Right kidney (tissue), 1 donor: ENCODE measurements at regions not wholly inside any gene's neighbourhood (a gene's known extent, or its start where the extent isn't known, plus 50 kb on each side); places are given as distances from the start of the nearest gene placed in this dataset.
"Not testable (repeated sequence)": the region's sequence is repeated elsewhere in the genome, so short reads cannot be mapped to it uniquely, and the experiment has no call there.

Experiments
- DNase-seq: peaks from one replicate; pipeline ENCODE4 v3.0.0-alpha.2; 2016

DNA sequence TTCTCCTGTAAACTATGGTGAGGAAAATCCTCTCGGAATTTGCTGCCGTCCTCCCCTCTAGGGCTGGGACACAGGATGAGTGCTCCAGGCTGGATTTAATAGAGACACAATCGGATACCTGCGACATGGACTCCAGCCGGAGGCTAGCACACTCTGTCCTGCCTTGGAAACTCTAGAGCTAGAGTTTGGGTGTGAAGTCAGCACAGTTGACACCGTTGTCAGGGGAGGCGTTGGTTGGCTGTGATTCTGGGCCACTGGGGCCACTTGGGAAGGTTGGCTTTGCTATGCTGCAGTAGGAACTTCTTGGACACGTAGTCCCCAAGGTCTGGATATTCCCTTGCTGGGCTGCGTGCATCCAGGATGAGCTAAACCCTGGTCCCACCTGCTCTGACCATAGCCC is 169.4 kb downstream of the NRN1 start:
- DNase-seq, result no peak

DNA sequence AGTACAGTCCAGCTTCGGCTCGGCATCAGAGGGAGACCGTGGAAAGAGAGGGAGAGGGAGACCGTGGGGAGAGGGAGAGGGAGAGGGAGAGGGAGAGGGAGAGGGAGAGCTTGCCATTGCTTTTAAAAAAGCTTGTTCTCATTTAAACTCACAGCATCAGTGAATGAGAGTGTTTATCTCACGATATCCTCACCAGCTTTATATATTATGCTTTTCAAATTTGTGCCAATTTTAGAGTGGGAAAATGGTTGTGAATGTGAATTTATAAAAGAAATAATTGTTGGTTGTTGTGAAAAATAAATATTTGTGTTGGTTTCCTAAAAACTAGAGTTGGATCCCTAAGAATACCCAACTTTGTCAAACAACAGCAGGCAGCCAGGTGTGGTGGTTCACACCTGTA is 170.1 kb downstream of the NRN1 start:
- DNase-seq, result not testable (repeated sequence)

DNA sequence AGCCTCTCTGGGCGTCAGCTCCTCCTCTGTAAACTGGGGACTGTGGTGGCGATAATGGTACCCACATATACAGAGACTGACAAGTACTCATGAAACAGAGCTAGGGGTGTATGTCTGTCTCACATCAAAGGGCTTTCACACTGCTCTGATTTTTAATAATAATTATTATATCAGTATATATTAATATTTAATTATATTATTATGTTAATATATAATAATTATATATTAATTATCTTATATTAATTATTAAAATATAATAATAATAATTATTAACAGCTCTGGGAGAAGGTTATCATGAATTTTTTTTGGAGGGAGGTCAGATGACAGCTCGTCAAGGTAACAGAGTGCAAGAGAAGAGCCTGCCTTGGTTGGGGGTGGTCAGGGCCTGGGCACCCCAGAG is 173.6 kb downstream of the NRN1 start:
- no peak for DNase-seq

GRCh38 chr6:5832668-5833067 is 174.1 kb downstream of the NRN1 start:
- DNase-seq, result no peak

DNA sequence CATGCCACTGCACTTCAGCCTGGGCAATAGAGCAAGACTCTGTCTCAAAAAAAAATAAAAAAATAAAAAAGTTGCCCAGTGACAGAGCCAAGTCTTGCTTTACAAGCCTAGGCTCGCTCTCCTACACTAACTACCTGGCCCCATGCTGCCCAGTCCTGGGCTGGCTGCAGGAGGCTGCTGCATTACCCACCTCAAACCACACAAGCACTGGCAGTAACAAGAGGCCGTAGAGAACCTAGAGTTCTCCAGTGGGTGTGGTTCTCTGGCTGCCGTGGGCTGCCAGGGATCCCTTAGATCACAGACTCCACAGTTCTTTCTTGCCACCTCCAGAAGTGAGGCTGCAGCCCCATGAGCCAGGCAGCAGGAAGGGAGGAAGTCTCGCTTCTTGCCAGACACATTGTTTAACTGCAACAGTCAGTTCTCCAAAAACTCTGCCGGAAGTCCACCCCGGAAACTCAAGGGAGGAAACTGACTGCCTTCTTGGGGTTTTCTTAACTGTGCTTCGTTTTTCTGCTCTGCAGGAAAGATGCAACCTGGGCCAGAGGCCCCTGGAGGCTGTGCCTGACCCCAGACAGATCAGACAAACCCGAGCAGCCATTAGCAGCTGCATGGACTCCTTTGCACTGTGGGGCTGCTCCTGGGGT is 175.4 kb downstream of the NRN1 start:
- not testable (repeated sequence) for DNase-seq

GRCh38 chr6:5828296-5828695 is 178.4 kb downstream of the NRN1 start:
- no peak for DNase-seq

DNA sequence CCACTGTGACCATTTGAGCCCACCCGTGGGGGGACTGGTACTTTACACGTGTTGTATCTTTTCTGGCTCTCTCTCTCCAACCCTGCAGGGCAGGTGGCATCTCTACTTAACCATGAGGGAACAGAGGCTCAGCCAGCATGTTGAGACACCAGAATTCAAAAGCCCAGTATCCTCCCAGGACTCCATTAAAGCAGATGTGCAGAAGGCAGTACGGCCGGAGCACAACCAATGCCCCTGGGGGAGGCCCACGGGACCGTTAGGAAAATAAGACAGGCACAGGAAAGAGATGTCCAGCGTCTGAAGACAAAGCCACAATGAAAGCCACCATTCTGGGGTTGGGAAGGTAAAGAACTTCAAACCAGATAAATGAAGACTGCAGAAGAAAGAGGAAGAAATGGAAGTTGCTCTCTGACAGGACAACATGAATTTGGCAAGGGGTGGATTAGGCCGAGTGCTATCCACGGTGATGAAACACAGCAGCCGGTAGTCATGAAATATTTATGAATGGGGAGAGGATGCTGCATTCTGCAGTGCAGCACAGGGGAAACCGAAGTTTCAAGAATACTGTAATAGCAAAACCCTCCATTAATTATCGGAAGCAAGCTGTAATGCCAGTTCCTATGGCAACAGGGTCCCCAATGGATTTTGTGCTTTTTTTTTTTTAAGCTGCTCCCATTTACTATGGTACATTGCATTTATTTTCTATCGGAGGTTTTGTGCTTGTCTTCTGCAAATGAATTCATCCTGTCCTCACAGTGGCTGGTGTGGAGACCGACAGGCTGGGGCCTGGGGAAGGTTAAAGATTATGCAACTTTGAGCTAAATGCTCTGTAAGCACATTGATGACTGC is 179.4 kb downstream of the NRN1 start:
- DNase-seq, result no peak

DNA sequence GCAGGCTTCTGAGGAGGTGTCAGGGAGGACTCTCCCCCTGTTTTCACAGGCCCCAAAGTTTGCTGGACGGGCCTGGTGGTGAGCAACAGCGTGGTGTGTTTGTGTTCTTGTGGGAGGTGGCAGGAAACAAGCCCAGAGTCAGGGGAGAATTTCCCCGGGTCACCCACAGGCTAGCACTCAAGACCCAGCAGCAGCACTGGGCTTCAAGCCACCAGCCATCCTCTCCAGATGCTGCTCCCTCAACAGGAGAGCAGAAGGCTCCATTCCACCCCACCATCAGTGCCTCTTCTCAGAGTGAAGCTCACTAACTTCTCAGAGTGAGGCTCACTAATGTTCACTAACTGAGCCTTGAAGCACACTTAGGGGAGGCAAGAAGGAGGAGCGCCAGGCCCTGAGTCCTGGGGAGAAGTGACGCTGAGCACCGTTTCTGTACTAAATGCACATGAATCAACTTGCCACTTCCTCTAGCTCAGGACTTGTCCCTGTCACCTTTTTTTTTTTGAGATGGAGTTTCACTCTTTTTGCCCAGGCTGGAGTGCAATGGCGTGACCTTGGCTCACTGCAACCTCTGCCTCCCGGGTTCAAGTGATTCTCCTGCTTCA is 182.2 kb downstream of the NRN1 start:
- not testable (repeated sequence) for DNase-seq
